ENCODE measurements at regions not wholly inside any gene's neighbourhood (a gene's known extent, or its start where the extent isn't known, plus 50 kb on each side); places are given as distances from the start of the nearest gene placed in this dataset.
"Not testable (repeated sequence)": the region's sequence is repeated elsewhere in the genome, so short reads cannot be mapped to it uniquely, and the experiment has no call there.

DNA sequence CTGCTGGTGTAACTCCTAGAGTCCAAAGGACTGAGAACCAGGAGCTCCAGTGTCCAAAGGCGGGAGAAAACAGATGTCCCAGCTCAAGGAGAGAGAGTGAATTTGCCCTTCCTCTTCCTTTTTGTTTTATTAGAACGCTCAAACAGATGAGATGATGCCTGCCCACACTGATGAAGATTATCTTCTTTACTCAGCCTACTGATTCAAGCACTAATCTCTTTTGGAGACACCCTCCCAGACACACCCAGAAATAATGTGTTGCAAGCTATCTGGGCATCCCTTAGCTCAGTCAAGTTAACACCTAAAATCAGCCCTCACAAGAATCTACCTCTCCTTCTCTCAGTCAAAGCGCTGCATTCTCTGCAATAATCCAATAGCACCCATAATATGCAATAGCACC lies 78.2 kb upstream of the BCL2L14 start:
- TF ChIP-seq, protein P1, sequence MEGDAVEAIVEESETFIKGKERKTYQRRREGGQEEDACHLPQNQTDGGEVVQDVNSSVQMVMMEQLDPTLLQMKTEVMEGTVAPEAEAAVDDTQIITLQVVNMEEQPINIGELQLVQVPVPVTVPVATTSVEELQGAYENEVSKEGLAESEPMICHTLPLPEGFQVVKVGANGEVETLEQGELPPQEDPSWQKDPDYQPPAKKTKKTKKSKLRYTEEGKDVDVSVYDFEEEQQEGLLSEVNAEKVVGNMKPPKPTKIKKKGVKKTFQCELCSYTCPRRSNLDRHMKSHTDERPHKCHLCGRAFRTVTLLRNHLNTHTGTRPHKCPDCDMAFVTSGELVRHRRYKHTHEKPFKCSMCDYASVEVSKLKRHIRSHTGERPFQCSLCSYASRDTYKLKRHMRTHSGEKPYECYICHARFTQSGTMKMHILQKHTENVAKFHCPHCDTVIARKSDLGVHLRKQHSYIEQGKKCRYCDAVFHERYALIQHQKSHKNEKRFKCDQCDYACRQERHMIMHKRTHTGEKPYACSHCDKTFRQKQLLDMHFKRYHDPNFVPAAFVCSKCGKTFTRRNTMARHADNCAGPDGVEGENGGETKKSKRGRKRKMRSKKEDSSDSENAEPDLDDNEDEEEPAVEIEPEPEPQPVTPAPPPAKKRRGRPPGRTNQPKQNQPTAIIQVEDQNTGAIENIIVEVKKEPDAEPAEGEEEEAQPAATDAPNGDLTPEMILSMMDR (IDR thresholded peaks at IDR 0.05; ENCODE audit: insufficient read depth, missing control alignments), result no peak
- DNase-seq (ENCODE audit: insufficient read length, low spot score), result no peak
- FAIRE-seq, result no peak

DNA sequence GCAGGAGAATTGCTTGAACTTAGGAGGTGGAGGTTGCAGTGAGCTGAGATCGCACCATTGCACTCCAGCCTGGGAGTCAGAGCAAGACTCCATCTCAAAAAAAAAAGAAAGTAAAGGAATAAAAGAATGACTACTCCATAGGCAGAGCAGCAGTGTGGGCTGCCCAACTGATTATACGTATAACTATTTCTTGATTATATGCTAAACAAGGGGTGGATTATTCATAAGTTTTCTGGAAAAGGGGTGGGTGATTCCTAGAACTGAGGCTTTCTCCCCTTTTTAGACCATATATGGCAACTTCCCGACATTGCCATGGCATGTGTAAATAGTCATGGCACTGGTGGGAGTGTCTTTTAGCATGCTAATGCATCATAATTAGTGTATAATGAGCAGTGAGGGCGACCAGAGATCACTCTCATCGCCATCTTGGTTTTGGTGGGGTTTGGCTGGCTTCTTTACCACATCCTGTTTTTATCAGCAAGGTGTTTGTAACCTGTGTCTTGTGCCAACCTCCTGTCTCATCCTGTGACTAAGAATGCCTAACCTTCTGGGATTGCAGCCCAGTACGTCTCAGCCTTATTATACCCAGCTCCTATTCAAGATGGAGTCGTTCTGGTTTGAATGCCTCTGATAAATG lies 72.3 kb upstream of the BCL2L14 start:
- not testable (repeated sequence) for FAIRE-seq; DNase-seq (ENCODE audit: insufficient read length, low spot score)

DNA sequence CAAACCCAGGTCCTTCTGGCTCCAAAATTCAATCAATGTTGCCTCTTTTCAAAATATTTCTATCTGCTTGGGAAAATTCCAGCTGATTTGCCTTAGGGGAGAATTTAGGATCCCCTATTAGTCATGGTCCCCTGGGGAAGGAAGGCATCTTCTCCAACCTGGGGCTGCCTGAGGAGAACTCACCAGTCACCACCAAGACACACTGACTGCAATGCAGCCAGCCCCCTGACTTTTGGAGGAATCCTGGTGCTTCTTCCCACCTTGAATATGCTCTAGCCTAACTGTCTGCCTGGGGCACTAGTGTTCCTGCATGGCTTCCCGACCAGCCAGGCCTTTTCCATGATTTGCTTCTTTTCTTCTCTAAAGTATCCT lies 71.8 kb upstream of the BCL2L14 start:
- TF ChIP-seq, protein P1 (IDR thresholded peaks at IDR 0.05; ENCODE audit: insufficient read depth, missing control alignments), result no peak
- DNase-seq (ENCODE audit: insufficient read length, low spot score) (no peak), FAIRE-seq (no peak)

DNA sequence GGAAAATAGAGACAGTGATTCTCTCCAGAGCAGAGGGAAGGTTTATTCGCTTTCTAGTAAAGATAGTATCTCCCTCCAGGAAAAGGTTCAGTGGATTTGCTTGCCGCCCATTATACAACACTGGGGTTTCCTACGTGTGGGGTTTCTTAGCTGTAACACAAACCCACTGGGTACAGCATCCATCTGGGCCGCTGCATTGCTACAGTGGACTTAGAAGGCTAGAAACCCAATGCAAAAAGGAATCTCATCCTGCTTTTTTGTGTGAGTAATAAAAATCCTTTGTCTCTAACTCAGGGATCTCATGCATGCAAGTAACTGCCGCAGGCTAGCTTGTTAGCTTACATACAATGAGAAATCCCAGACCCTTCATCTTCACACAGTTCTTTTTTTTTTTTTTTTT lies 67.1 kb upstream of the BCL2L14 start:
- TF ChIP-seq, protein P1 (IDR thresholded peaks at IDR 0.05; ENCODE audit: insufficient read depth, missing control alignments), result no peak
- DNase-seq (ENCODE audit: insufficient read length, low spot score) (no peak), FAIRE-seq (no peak)

DNA sequence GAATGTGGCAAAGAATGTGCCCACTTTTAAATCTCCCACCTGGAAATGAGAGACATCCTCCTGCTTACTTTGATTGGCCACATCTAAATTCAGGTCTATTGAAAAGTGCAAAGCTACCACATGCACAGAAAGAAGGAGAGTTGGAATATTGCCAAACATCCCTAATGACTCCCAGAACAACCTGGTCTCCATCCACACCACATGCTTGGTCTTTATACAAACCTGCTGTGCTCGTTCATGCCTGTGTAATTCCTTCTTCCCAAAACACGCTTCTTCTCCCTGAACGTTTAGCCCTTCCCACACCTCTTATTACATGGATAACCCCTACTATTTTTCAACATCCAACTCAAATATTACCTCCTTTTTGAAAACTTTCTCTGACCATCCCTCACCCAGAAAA lies 66.2 kb upstream of the BCL2L14 start:
- FAIRE-seq, result no peak
- TF ChIP-seq, protein P1 (IDR thresholded peaks at IDR 0.05; ENCODE audit: insufficient read depth, missing control alignments), result no peak
- no peak for DNase-seq (ENCODE audit: insufficient read length, low spot score)

DNA sequence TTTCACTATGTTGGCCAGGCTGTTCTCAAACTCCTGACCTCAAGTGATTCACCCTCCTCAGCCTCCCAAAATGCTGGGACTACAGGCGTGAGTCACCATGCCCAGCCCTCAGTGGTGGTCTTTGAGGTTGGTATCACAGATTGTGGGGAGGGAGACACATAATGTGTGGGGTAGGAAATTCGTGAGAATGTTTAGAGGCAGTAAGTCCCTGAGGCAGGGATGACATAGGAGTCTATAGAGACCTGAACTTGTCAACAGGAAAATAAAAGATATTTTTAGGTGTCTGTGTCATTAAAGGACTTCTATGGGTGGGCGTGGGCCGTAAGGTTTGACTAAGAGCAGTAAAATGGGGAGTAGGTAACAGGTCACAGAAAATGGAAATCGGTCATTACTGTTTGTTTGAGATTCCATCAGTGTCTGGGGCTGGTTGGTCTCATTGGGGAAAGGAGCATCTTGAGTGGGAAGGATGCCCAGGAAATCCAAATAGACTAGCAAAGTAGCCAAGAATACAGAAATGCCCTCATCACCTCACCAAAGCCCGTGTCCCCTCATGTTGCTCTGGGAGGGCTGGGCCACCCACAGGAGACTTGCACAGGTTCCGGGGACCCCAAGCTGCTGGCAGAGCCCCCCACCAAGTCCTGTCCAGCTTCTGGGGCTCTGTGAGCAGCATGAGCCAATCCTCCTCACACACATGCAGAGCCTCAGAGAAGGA lies 63.6 kb upstream of the BCL2L14 start:
- no peak for FAIRE-seq
- no peak for DNase-seq (ENCODE audit: insufficient read length, low spot score)
- TF ChIP-seq, protein P1 (IDR thresholded peaks at IDR 0.05; ENCODE audit: insufficient read depth, missing control alignments), result no peak

DNA sequence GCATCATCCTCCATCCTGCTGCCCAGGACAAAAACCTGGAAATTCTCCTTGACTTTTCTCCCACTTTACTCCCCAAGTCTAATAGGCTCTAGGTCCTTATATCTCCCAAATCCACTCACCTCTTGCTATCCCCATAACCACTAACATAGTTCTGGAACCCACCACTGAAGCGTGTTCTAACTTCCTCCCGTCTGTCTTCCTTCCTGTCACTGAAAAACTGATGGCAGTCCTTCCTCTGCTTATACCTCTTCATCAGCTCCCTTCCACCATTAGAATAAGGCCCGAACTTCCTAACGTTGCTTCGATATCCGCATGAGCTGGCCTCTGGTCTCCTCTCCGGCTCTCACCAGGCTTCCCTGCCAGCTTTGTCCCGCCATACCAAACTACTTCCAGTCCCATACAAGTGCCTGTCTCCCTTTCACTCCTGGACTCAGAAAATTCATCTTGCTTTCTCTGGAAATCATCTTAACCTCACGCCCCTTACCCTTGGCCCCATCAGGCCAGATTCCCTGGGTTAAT lies 63.0 kb upstream of the BCL2L14 start:
- FAIRE-seq (no peak), DNase-seq (ENCODE audit: insufficient read length, low spot score) (no peak)
- TF ChIP-seq, protein P1 (IDR thresholded peaks at IDR 0.05; ENCODE audit: insufficient read depth, missing control alignments), result no peak
